ENCODE measurements at regions not wholly inside any gene's neighbourhood (a gene's known extent, or its start where the extent isn't known, plus 50 kb on each side); places are given as distances from the start of the nearest gene placed in this dataset.

- DNase-seq = no peak
Measured at GRCh38 chrX:22665818-22666217, 333.9 kb upstream of the DDX53 start.

GRCh38 chrX:22666441-22666840 is 333.3 kb upstream of the DDX53 start:
- no peak for DNase-seq

- DNase-seq = no peak
Measured at GRCh38 chrX:22674932-22675331, 324.8 kb upstream of the DDX53 start.

GRCh38 chrX:22686138-22686541 is 313.6 kb upstream of the DDX53 start:
- DNase-seq = peak; percentile 35

GRCh38 chrX:22689290-22689689 is 310.5 kb upstream of the DDX53 start:
- DNase-seq = no peak

GRCh38 chrX:22690116-22690515 is 309.6 kb upstream of the DDX53 start:
- DNase-seq = no peak

- DNase-seq = no peak
Measured at GRCh38 chrX:22691966-22692565, 307.7 kb upstream of the DDX53 start.

- no peak for DNase-seq
Measured at GRCh38 chrX:22698151-22698550, 301.6 kb upstream of the DDX53 start.

GRCh38 chrX:22699581-22700091 is 300.1 kb upstream of the DDX53 start:
- peak; percentile 73 for DNase-seq

GRCh38 chrX:22712942-22713341 is 286.8 kb upstream of the DDX53 start:
- no peak for DNase-seq

GRCh38 chrX:22730542-22730941 is 269.2 kb upstream of the DDX53 start:
- no peak for DNase-seq

- no peak for DNase-seq
Measured at GRCh38 chrX:22737541-22737940, 262.2 kb upstream of the DDX53 start.

- no peak for DNase-seq
Measured at GRCh38 chrX:22739276-22739675, 260.5 kb upstream of the DDX53 start.

GRCh38 chrX:22740836-22741235 is 258.9 kb upstream of the DDX53 start:
- DNase-seq = no peak

- no peak for DNase-seq
Measured at GRCh38 chrX:22742174-22742573, 257.6 kb upstream of the DDX53 start.

- DNase-seq = no peak
Measured at GRCh38 chrX:22746081-22746480, 253.7 kb upstream of the DDX53 start.

- peak; percentile 40 for DNase-seq
Measured at GRCh38 chrX:22748093-22748999, 251.4 kb upstream of the DDX53 start.

- DNase-seq = no peak
Measured at GRCh38 chrX:22758807-22759481, 240.8 kb upstream of the DDX53 start.

GRCh38 chrX:22760513-22761057 is 239.2 kb upstream of the DDX53 start:
- DNase-seq = no peak

- peak; percentile 26 for DNase-seq
Measured at GRCh38 chrX:22788221-22788620, 211.5 kb upstream of the DDX53 start.

GRCh38 chrX:22795671-22796070 is 204.1 kb upstream of the DDX53 start:
- no peak for DNase-seq

GRCh38 chrX:22800360-22800759 is 199.4 kb upstream of the DDX53 start:
- no peak for DNase-seq

- no peak for DNase-seq
Measured at GRCh38 chrX:22800806-22801205, 199.0 kb upstream of the DDX53 start.

Measured in hindlimb muscle (tissue), 1 donor.